Hypothalamus (tissue), 51 donors: ENCODE measurements at regions not wholly inside any gene's neighbourhood (a gene's known extent, or its start where the extent isn't known, plus 50 kb on each side); places are given as distances from the start of the nearest gene placed in this dataset.
"Not testable (repeated sequence)": the region's sequence is repeated elsewhere in the genome, so short reads cannot be mapped to it uniquely, and the experiment has no call there.

Experiments
- DNase-seq, 51 donors: peaks; one replicate each; lab custom pipeline; 2025; lab: John Stamatoyannopoulos, UW

GRCh38 chr6:81977486-81977885 lies 225.0 kb upstream of the TENT5A start:
- no peak for DNase-seq

GRCh38 chr6:81969814-81970213 lies 217.3 kb upstream of the TENT5A start:
- no peak for DNase-seq

- DNase-seq: no peak
These were observed 216.5 kb upstream of the TENT5A start for GRCh38 chr6:81969011-81969410.

- DNase-seq: no peak
These were observed 214.5 kb upstream of the TENT5A start for GRCh38 chr6:81966968-81967367.

GRCh38 chr6:81962198-81962597 lies 209.7 kb upstream of the TENT5A start:
- DNase-seq: no peak

- no peak for DNase-seq
These were observed 198.4 kb upstream of the TENT5A start for GRCh38 chr6:81950877-81951276.

GRCh38 chr6:81948861-81949260 lies 196.4 kb upstream of the TENT5A start:
- DNase-seq: no peak

GRCh38 chr6:81948196-81948595 lies 195.7 kb upstream of the TENT5A start:
- not testable (repeated sequence) for DNase-seq

GRCh38 chr6:81944661-81945060 lies 192.2 kb upstream of the TENT5A start:
- no peak for DNase-seq

- DNase-seq: not testable (repeated sequence)
These were observed 190.4 kb upstream of the TENT5A start for GRCh38 chr6:81942842-81943241.

GRCh38 chr6:81942067-81942370 lies 189.5 kb upstream of the TENT5A start:
- no peak for DNase-seq

- no peak for DNase-seq
These were observed 188.0 kb upstream of the TENT5A start for GRCh38 chr6:81940451-81940985.

- no peak for DNase-seq
These were observed 187.3 kb upstream of the TENT5A start for GRCh38 chr6:81939766-81940165.

- DNase-seq: no peak
These were observed 186.7 kb upstream of the TENT5A start for GRCh38 chr6:81938991-81939732.

GRCh38 chr6:81938014-81938856 lies 185.8 kb upstream of the TENT5A start:
- DNase-seq: no peak

- no peak for DNase-seq
These were observed 184.9 kb upstream of the TENT5A start for GRCh38 chr6:81937296-81937937.

GRCh38 chr6:81934936-81935335 lies 182.5 kb upstream of the TENT5A start:
- no peak for DNase-seq

- DNase-seq: no peak
These were observed 181.1 kb upstream of the TENT5A start for GRCh38 chr6:81933608-81934051.

GRCh38 chr6:81933089-81933488 lies 180.6 kb upstream of the TENT5A start:
- DNase-seq: no peak

GRCh38 chr6:81932448-81932847 lies 180.0 kb upstream of the TENT5A start:
- DNase-seq: not testable (repeated sequence)

- no peak for DNase-seq
These were observed 177.3 kb upstream of the TENT5A start for GRCh38 chr6:81929828-81930227.
